ENCODE measurements at regions not wholly inside any gene's neighbourhood (a gene's known extent, or its start where the extent isn't known, plus 50 kb on each side); places are given as distances from the start of the nearest gene placed in this dataset.

DNA sequence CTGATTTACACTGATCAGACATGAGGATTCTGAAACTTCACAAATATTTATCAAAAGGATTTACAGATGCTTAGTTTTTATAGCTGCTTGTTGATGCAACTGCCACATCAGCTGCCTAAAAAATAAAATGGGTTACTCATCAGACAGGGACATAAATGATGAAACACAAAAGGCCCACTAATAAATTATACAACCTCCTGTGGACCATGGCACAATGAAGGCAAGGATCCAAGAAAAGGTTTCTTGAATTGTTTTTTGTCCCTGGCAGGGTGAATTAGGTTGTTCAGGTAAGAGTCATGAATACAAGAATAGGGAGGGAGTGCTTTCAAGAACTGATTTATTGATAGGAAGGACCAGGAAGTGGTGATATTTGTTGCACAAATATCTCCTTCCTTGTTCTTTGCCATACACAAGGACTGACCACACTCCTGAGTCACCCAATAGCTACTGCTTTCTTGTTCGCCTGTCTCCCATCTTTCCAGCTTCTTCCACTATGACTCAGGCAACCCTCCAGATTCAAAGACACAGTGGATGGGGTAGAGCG, 234.5 kb downstream of the AHR start:
- TF ChIP-seq, protein P1, sequence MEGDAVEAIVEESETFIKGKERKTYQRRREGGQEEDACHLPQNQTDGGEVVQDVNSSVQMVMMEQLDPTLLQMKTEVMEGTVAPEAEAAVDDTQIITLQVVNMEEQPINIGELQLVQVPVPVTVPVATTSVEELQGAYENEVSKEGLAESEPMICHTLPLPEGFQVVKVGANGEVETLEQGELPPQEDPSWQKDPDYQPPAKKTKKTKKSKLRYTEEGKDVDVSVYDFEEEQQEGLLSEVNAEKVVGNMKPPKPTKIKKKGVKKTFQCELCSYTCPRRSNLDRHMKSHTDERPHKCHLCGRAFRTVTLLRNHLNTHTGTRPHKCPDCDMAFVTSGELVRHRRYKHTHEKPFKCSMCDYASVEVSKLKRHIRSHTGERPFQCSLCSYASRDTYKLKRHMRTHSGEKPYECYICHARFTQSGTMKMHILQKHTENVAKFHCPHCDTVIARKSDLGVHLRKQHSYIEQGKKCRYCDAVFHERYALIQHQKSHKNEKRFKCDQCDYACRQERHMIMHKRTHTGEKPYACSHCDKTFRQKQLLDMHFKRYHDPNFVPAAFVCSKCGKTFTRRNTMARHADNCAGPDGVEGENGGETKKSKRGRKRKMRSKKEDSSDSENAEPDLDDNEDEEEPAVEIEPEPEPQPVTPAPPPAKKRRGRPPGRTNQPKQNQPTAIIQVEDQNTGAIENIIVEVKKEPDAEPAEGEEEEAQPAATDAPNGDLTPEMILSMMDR (IDR thresholded peaks at IDR 0.05; ENCODE audit: insufficient read depth, low read depth, low read length), result no peak
- peak; percentile 97 for DNase-seq (ENCODE audit: low read depth)
- H3K4me3 ChIP-seq (ENCODE audit: low read depth, low read length), result no peak overlapping the region

DNA sequence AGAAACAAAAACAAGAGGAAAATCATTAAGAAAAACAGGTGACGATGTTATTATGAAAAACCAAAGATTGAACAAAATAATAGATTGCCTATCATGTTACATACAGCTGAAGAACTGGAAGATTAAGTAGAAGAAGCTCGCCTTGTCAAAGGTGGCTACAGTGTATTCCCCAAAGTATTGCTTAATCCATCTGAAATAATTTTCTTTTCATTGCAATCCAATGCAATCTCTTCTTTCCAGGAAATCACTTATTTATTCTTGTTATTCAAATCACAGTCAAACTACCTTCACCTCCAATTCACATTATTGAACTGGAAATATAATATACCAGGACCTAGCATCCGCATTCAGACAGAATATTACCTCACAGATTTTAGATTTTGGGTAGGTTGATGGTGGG, 235.9 kb downstream of the AHR start:
- no peak overlapping the region for H3K4me3 ChIP-seq (ENCODE audit: low read depth, low read length)
- TF ChIP-seq, protein P1 (IDR thresholded peaks at IDR 0.05; ENCODE audit: insufficient read depth, low read depth, low read length), result no peak
- no peak for DNase-seq (ENCODE audit: low read depth)

DNA sequence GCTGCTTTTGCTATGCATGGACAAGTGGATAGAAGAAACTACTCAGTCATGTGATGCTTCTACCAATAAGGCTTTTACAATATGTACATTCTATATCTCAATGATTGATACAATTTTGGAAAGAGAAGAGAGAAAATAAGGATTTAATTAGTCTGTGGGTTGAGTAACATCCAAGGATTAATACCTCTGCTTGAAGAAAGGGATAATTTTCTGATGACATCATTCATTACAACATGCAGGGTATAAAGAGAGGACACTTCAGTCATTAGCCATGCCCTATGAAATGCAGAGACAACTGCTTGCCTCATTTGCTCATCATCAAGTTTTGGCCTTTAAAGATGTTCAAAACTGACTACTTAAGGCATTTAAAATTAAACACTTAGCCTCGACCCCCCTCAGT, 237.3 kb downstream of the AHR start:
- H3K4me3 ChIP-seq (ENCODE audit: low read depth, low read length), result no peak overlapping the region
- TF ChIP-seq, protein P1 (IDR thresholded peaks at IDR 0.05; ENCODE audit: insufficient read depth, low read depth, low read length), result no peak
- peak; percentile 81 for DNase-seq (ENCODE audit: low read depth)

DNA sequence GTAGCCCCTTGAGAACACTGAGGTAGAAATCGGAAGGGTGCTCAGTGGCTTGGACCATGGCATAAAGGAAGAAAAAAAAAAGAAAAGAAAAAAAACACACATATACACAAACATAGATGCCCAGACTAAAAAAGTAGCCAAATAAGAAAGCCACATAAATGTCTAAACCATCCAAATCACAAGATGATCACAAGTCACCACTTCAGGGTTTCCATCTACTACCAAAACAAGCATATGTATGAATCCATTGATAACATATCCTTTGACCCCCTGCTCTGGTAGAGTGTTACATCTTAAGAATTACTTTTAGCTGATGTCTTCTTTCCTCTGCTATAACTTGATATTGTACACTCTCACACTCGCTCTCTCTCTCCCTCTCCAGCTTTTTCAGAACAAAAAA, 245.9 kb downstream of the AHR start:
- DNase-seq (ENCODE audit: low read depth), result no peak
- no peak overlapping the region for H3K4me3 ChIP-seq (ENCODE audit: low read depth, low read length)
- TF ChIP-seq, protein P1 (IDR thresholded peaks at IDR 0.05; ENCODE audit: insufficient read depth, low read depth, low read length), result no peak

DNA sequence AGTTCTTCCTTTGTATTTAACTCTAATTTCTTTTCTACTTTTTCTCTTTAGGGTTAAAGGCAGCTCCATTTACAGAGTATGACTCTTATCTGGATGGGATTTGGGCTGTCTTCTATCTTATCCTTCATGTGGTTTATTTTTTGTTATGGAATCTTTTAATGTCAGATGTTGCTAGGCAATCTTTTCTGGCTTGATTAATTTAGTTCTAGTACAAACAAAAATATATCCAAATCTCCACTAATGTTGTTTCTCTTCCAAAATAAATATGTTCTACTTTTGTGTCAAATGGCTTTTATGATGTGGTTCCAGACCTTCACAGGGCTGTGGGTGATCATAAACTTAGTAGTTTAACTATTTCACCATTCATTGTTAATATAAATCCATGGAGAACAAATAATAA, 246.9 kb downstream of the AHR start:
- peak; percentile 73 for DNase-seq (ENCODE audit: low read depth)
- H3K4me3 ChIP-seq (ENCODE audit: low read depth, low read length), result no peak overlapping the region
- TF ChIP-seq, protein P1 (IDR thresholded peaks at IDR 0.05; ENCODE audit: insufficient read depth, low read depth, low read length), result no peak

DNA sequence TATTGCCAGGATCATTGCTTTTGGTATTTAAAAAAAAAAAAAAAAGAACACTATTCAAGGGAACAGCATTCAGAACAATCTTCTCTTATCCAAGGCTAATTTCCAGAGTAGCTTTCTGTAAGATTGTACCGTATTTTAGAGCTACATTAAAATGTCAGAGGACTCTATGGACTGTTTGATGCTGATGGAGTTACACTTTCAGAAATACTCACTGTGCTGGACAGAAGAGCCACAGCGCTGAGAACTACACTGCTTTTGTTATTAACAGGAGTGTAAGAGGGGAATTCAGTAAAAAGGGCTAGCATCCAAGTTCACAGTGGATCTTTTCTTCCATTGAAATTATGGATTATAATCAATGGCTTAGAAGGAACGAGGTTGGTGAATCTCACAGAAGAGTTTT, 247.7 kb downstream of the AHR start:
- DNase-seq (ENCODE audit: low read depth), result no peak
- TF ChIP-seq, protein P1 (IDR thresholded peaks at IDR 0.05; ENCODE audit: insufficient read depth, low read depth, low read length), result no peak
- H3K4me3 ChIP-seq (ENCODE audit: low read depth, low read length), result no peak overlapping the region

DNA sequence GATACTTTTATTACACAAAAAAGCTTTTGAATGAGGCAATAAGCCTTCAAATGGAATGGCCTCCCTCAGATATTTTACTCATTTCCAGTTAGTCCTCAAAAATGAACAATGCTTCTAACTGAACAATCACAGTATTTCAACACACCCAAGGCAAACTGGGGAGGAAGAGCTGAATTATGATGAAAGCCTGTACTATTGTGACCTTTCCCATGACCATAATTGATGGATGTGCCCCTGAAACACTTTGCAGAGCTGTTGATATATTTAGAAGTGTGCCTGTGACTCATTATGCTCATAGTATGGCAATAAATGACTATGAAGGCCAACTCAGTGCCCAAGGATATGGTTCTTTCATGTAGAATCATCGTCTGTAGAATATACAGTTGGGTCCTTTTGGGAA, 248.1 kb downstream of the AHR start:
- TF ChIP-seq, protein P1 (IDR thresholded peaks at IDR 0.05; ENCODE audit: insufficient read depth, low read depth, low read length), result no peak
- peak; percentile 77 for DNase-seq (ENCODE audit: low read depth)
- no peak overlapping the region for H3K4me3 ChIP-seq (ENCODE audit: low read depth, low read length)

Measured in fibroblast of villous mesenchyme (primary cell).